Body of pancreas (tissue), 4 donors: ENCODE measurements at regions not wholly inside any gene's neighbourhood (a gene's known extent, or its start where the extent isn't known, plus 50 kb on each side); places are given as distances from the start of the nearest gene placed in this dataset.

Experiments used
- CTCF ChIP-seq, 7 experiments: fragments of 450-650 bp in 4 of 7; fragments of 200-600 bp in 3 of 7; sonication (generic) in 3 of 7; IDR thresholded peaks; one replicate each; pipeline ENCODE4 v1.5.1; 2016 to 2019; ENCODE audit warnings: antibody characterized with exemption in 7 of 7
- POLR2A ChIP-seq, 3 donors: fragments of 450-650 bp; IDR thresholded peaks; one replicate each; pipeline ENCODE4 v1.6.1; 2016; ENCODE audit warnings: antibody characterized with exemption in 3 of 3, mild to moderate bottlenecking in 2 of 3

- no peak for TF ChIP-seq CTCF (IDR thresholded peaks at IDR 0.05)
- TF ChIP-seq POLR2A (IDR thresholded peaks at IDR 0.05) = no peak
Measured at GRCh38 chr14:98984719-98985041, 287.3 kb downstream of the BCL11B start.
